GM12874 (cell line): ENCODE measurements at regions not wholly inside any gene's neighbourhood (a gene's known extent, or its start where the extent isn't known, plus 50 kb on each side); places are given as distances from the start of the nearest gene placed in this dataset.

Source experiments
- CTCF ChIP-seq: IDR thresholded peaks from 2 replicates; pipeline ENCODE4 v1.5.1; 2011; ENCODE audit warnings: low read depth, mild to moderate bottlenecking, control low read depth, low read length, moderate library complexity; ENCODE audit not compliant: insufficient read depth

DNA sequence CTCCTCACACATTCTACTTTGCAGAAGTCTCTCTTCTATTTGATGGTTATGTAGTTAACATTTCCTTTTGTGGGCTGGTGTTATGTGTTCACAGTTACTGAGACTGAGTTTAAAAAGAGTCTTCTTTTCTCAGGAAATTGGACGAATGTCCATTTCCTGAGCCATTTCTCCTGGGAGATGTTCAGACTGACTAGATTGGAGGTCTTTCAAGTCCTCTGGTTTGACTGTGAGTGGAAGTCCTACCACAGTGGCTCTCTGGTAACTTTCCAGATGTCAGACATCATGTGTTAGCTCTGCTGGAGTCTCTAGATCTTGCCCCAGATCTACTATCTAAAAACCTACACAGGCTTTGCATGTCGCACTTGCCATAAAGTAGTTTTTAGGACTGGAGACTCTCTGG, 116.0 kb downstream of the GALR1 start:
- no peak for TF ChIP-seq CTCF

DNA sequence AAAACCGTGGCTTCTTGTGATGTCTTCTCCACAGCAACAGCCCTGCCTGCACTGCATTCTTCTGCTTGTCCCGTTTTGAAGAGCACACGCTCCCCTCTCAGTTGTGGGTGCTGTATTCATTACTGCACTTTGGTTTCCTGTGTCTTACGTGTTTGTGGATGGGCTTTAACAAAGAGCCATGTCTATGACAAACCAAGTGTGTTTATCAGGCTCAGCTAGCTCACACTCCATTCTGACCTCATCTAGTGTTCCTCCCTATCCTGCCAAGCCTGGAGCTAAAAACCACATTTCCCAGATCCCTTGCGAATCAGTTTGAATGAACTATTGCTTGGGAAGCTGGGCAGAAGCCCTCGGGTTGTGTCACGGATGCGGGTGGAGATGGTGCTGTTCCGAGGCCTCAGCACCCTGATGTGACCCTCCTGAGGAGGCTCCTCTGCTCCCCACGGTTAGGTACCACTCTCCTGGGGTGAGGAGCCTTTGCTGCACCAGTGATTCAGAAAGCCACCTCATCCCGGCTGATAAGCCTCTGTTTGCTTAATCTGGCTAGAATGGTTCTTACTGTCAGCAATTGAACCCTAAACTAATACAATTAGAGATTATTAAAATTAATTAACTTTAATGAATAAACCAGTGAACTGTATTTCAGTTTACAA, 116.5 kb downstream of the GALR1 start:
- no peak for TF ChIP-seq CTCF

DNA sequence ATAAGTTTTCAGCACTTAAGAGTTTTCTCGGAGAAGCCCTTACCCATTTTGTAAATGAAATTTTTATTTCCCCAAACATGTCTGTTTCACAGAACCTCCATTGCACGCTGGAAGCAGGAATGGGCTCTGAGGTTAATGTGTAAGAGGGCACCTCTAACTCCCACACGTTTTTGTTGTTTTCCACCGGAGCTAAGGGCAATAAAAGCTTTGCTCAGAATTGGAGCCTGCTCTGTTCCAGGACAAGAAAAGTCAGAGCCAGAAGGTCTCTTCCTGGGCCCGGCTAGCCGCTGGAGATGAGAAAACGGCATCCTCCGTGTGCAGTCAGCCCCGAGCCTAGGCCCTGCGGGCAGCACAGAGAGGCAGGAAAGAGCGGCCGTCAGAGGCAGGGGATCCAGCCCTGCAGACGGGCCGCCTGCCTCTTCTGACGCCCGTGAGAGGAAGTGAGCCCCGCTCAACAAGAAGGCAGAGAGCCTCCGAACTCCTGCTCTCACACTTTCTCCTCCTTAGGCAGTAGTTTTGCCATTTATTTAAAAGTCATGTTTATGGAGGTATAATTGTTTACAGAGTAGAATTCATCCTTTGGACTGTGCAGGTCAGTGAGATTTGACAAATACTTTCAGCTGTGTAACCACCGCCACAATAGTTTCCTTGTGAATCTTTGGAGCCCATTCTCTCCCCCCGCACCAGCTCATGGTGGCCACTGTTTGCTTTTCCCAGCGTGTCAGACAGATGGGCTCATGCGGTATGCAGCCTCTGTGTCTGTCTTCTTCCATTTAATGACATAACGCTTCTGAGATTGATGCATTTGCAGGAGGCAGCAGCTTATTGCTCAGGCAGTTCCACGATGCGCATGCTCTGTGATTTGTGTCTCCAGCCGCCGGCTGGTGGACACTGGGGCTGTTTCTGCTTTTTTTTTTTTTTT, 117.3 kb downstream of the GALR1 start:
- no peak for TF ChIP-seq CTCF

GRCh38 chr18:77369644-77370043, 120.0 kb downstream of the GALR1 start:
- no peak for TF ChIP-seq CTCF

DNA sequence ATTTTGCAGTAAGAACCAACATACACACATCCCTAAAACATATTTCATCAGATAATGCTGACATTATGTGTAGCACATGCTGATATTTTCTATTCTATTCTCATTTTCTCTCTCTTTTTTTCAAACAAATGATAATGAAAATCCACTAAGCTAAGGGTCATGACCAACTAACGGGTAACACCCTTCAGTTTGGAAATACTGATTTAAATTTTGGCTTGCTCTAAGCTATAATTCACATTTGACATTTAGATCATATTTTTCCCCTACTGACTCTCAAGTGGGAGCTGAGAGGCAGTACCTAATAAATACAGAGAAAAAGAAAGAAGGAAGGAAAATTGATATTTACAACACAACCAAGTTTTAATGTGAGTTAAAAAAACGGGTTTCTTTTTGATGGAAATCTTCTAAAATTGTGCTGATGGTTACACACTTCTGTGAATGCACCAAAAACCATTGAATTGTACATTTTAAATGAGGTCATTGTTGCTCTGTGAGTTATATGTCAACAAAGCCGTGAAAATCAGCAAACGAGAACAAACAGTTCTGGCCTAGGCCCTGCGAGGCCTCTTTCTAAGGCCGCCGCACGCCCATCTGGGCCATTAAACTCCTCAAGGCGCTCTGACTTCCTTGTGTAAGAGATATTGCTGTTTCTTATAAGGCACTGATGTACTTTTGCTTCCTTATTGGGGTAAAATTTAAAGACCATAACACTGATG, 124.2 kb downstream of the GALR1 start:
- no peak for TF ChIP-seq CTCF

- TF ChIP-seq CTCF, result no peak
Measured at GRCh38 chr18:77374446-77374805, 124.8 kb downstream of the GALR1 start.

DNA sequence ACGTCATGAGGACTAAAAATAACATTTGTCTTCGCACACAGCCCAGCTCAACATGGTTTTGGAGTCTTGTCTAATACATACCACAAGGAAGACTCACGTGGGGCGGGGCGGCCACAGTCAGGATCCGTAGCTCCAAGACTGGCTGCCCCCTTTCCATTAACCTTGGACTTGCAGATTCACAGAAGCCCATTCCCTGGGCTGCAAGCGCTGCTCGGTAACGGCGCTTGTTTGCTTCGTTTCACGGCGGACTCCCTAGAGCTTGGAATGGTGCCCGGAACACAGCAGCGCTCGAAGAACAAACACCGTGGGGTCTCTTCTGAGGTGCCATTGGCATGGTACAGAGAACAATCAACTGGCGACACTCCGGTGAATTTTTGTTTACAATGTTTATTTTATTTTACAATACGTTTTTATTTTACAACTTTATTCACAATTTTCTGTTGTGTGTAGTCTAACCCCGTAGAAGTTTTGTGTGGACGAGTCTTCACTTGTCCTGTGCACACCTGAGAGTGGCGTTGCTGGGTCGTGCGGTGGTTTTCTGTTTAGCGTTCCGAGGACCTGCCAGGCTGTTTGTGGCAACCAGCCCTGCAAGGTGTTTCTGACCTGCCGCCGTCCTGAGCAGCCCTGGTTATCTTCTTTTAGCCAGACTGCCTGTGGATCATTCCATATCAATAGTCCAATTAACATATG, 126.5 kb downstream of the GALR1 start:
- no peak for TF ChIP-seq CTCF
